Activated CD8-positive, alpha-beta T cell treated with anti-CD3 and anti-CD28 coated beads for 36 hours (primary cell): ENCODE measurements at regions not wholly inside any gene's neighbourhood (a gene's known extent, or its start where the extent isn't known, plus 50 kb on each side); places are given as distances from the start of the nearest gene placed in this dataset.

Experiments used
- ATAC-seq: fragments of 200-7000 bp; cut with Tn5 transposase; one replicate; pipeline ENCODE4 v1.10.0; 2021; ENCODE audit warnings: mild to moderate bottlenecking, moderate library complexity
- CTCF ChIA-PET: fragments of 350-600 bp; sonication (Branson Sonifier 250); formaldehyde crosslinking; loops from one replicate; lab custom pipeline; 2021; ENCODE audit warnings: antibody characterized with exemption; lab: Charles Lee
- POLR2A ChIA-PET: fragments of 350-600 bp; sonication (Branson Sonifier 250); formaldehyde crosslinking; loops from one replicate; lab custom pipeline; 2021; ENCODE audit warnings: antibody characterized with exemption; lab: Charles Lee
- DNase-seq: peaks from one replicate; pipeline ENCODE4 v3.0.0-alpha.2; 2020
- H3K27ac Mint-ChIP-seq: one replicate; pipeline ENCODE4 v1.8.0; 2021; ENCODE audit warnings: mild to moderate bottlenecking, mixed read lengths
- H3K27me3 Mint-ChIP-seq: one replicate; pipeline ENCODE4 v1.8.0; 2021; ENCODE audit warnings: mixed read lengths
- H3K36me3 Mint-ChIP-seq: one replicate; pipeline ENCODE4 v1.8.0; 2021; ENCODE audit warnings: low read depth, mixed read lengths
- H3K4me1 Mint-ChIP-seq: one replicate; pipeline ENCODE4 v1.8.0; 2021; ENCODE audit warnings: low read depth, mixed read lengths
- H3K4me3 Mint-ChIP-seq: one replicate; pipeline ENCODE4 v1.8.0; 2021; ENCODE audit warnings: mild to moderate bottlenecking, moderate library complexity, mixed read lengths
- H3K9me3 Mint-ChIP-seq: one replicate; pipeline ENCODE4 v1.8.0; 2021; ENCODE audit warnings: mixed read lengths
- CTCF ChIP-seq: fragments of 200-600 bp; IDR thresholded peaks from one replicate; pipeline ENCODE4 v1.8.0; 2022; ENCODE audit warnings: antibody characterized with exemption, mild to moderate bottlenecking
- intact Hi-C: fragments of 100-400 bp; cut with micrococcal nuclease; formaldehyde crosslinking; loops from one replicate; pipeline ENCODE4 v1.10.0; 2022

GRCh38 chr16:20225228-20225733 lies 102.0 kb downstream of the GP2 start:
- ATAC-seq (no peak), DNase-seq (no peak)
- ChIA-PET POLR2A (no interaction called here), CTCF (no interaction called here)
- Mint-ChIP-seq H3K27ac (no peak overlapping the region), H3K4me3 (no peak overlapping the region), H3K4me1 (no peaks in the 10 kb centered on the region), H3K36me3 (no peaks in the 10 kb centered on the region), H3K9me3 (no peaks in the 10 kb centered on the region), H3K27me3 (no peaks in the 10 kb centered on the region)
- TF ChIP-seq CTCF, result no peak
- intact Hi-C loops, result no loop called here

GRCh38 chr16:20221208-20221607 lies 106.1 kb downstream of the GP2 start:
- ChIA-PET POLR2A (no interaction called here), CTCF (no interaction called here)
- Mint-ChIP-seq H3K36me3 (no peaks in the 10 kb centered on the region), H3K27ac (no peak overlapping the region), H3K9me3 (no peaks in the 10 kb centered on the region), H3K27me3 (no peaks in the 10 kb centered on the region), H3K4me3 (no peak overlapping the region), H3K4me1 (no peaks in the 10 kb centered on the region)
- intact Hi-C loops, result no loop called here
- no peak for DNase-seq
- TF ChIP-seq CTCF, result no peak
- ATAC-seq, result no peak

- H3K27ac Mint-ChIP-seq, result no peak overlapping the region
- POLR2A ChIA-PET, result interaction anchor here (0.6 to 1.0 kb wide), 2 partner anchors 9 to 226 kb away, joined by 3 read pairs; no protein-coding TSS in a partner anchor
Measured at GRCh38 chr16:20218093-20218492, 109.2 kb downstream of the GP2 start.

GRCh38 chr16:20216591-20217217 lies 110.6 kb downstream of the GP2 start:
- no peaks in the 10 kb centered on the region for H3K4me1 Mint-ChIP-seq
- no peaks in the 10 kb centered on the region for H3K36me3 Mint-ChIP-seq
- no peaks in the 10 kb centered on the region for H3K27me3 Mint-ChIP-seq
- no peak overlapping the region for H3K27ac Mint-ChIP-seq
- intact Hi-C loops, result no loop called here
- ATAC-seq (no peak), DNase-seq (no peak)
- CTCF ChIA-PET, result no interaction called here
- H3K9me3 Mint-ChIP-seq, result peaks cover 1% of the 10 kb centered on the region
- no peak for TF ChIP-seq CTCF
- POLR2A ChIA-PET, result no interaction called here
- no peak overlapping the region for H3K4me3 Mint-ChIP-seq

More at GRCh38 chr16:20218093-20218492, 109.2 kb downstream of the GP2 start:
- DNase-seq, result no peak
- H3K36me3 Mint-ChIP-seq, result no peaks in the 10 kb centered on the region
- no peaks in the 10 kb centered on the region for H3K27me3 Mint-ChIP-seq
- no peak overlapping the region for H3K4me3 Mint-ChIP-seq
- CTCF ChIA-PET, result no interaction called here
- H3K9me3 Mint-ChIP-seq, result peaks cover 1% of the 10 kb centered on the region
- H3K4me1 Mint-ChIP-seq, result no peaks in the 10 kb centered on the region
- intact Hi-C loops, result no loop called here
- TF ChIP-seq CTCF, result no peak
- no peak for ATAC-seq

GRCh38 chr16:20214401-20214800 lies 112.9 kb downstream of the GP2 start:
- ChIA-PET CTCF (no interaction called here), POLR2A (no interaction called here)
- no peak for TF ChIP-seq CTCF
- intact Hi-C loops, result no loop called here
- DNase-seq (no peak), ATAC-seq (no peak)
- Mint-ChIP-seq H3K27ac (no peak overlapping the region), H3K36me3 (no peaks in the 10 kb centered on the region), H3K4me3 (no peak overlapping the region), H3K27me3 (no peaks in the 10 kb centered on the region), H3K4me1 (no peaks in the 10 kb centered on the region), H3K9me3 (peaks cover 1% of the 10 kb centered on the region)
